ENCODE measurements at regions not wholly inside any gene's neighbourhood (a gene's known extent, or its start where the extent isn't known, plus 50 kb on each side); places are given as distances from the start of the nearest gene placed in this dataset.
"Not testable (repeated sequence)": the region's sequence is repeated elsewhere in the genome, so short reads cannot be mapped to it uniquely, and the experiment has no call there.

GRCh38 chr2:190742431-190742830 lies 93.5 kb downstream of the NAB1 start:
- Histone ChIP-seq H3K36me3 (no peaks in the 10 kb centered on the region), H3K4me3 (no peak overlapping the region), H3K27me3 (no peaks in the 10 kb centered on the region), H3K27ac (no peak overlapping the region), H3K9me3 (no peaks in the 10 kb centered on the region), H3K4me1 (no peaks in the 10 kb centered on the region)
- no peak for DNase-seq
- no peak for TF ChIP-seq CTCF (IDR thresholded peaks at IDR 0.05)
- TF ChIP-seq POLR2A (IDR thresholded peaks at IDR 0.05) = no peak

- H3K4me1 ChIP-seq = no peaks in the 10 kb centered on the region
- no peaks in the 10 kb centered on the region for H3K27me3 ChIP-seq
- no peak for TF ChIP-seq CTCF (IDR thresholded peaks at IDR 0.05)
- TF ChIP-seq POLR2A (IDR thresholded peaks at IDR 0.05) = no peak
- DNase-seq = no peak
- no peak overlapping the region for H3K27ac ChIP-seq
- H3K9me3 ChIP-seq = no peaks in the 10 kb centered on the region
- H3K4me3 ChIP-seq = no peak overlapping the region
- no peaks in the 10 kb centered on the region for H3K36me3 ChIP-seq
Observed at GRCh38 chr2:190744041-190744440, 95.2 kb downstream of the NAB1 start.

- H3K27ac ChIP-seq = no peak overlapping the region
- H3K4me3 ChIP-seq = no peak overlapping the region
- H3K36me3 ChIP-seq = no peaks in the 10 kb centered on the region
- no peaks in the 10 kb centered on the region for H3K4me1 ChIP-seq
- H3K27me3 ChIP-seq = no peaks in the 10 kb centered on the region
- DNase-seq = no peak
- TF ChIP-seq POLR2A (IDR thresholded peaks at IDR 0.05) (no peak), CTCF (IDR thresholded peaks at IDR 0.05) (no peak)
- no peaks in the 10 kb centered on the region for H3K9me3 ChIP-seq
Observed at GRCh38 chr2:190746971-190747761, 98.3 kb downstream of the NAB1 start.

GRCh38 chr2:190748966-190749365 lies 100.1 kb downstream of the NAB1 start:
- H3K27me3 ChIP-seq = no peaks in the 10 kb centered on the region
- no peaks in the 10 kb centered on the region for H3K9me3 ChIP-seq
- H3K4me3 ChIP-seq = no peak overlapping the region
- DNase-seq = no peak
- H3K4me1 ChIP-seq = no peaks in the 10 kb centered on the region
- no peaks in the 10 kb centered on the region for H3K36me3 ChIP-seq
- TF ChIP-seq CTCF (IDR thresholded peaks at IDR 0.05) (no peak), POLR2A (IDR thresholded peaks at IDR 0.05) (no peak)
- no peak overlapping the region for H3K27ac ChIP-seq

GRCh38 chr2:190755772-190756415 lies 107.0 kb downstream of the NAB1 start:
- no peak for TF ChIP-seq POLR2A (IDR thresholded peaks at IDR 0.05)

GRCh38 chr2:190759749-190760213 lies 110.9 kb downstream of the NAB1 start:
- no peak for TF ChIP-seq POLR2A (IDR thresholded peaks at IDR 0.05)
- TF ChIP-seq CTCF (IDR thresholded peaks at IDR 0.05) = no peak
- DNase-seq = no peak
- no peaks in the 10 kb centered on the region for H3K36me3 ChIP-seq
- no peak overlapping the region for H3K4me3 ChIP-seq
- H3K27me3 ChIP-seq = no peaks in the 10 kb centered on the region
- H3K27ac ChIP-seq = no peak overlapping the region
- no peaks in the 10 kb centered on the region for H3K9me3 ChIP-seq
- H3K4me1 ChIP-seq = peaks cover 0 to 5% (median 0%) of the 10 kb centered on the region in 4 donors

More at GRCh38 chr2:190755772-190756415, 107.0 kb downstream of the NAB1 start:
- Histone ChIP-seq H3K4me3 (no peak overlapping the region), H3K36me3 (no peaks in the 10 kb centered on the region), H3K9me3 (no peaks in the 10 kb centered on the region), H3K4me1 (no peaks in the 10 kb centered on the region), H3K27ac (no peak overlapping the region), H3K27me3 (no peaks in the 10 kb centered on the region)
- DNase-seq = no peak

GRCh38 chr2:190760353-190761150 lies 111.7 kb downstream of the NAB1 start:
- H3K9me3 ChIP-seq, H3K36me3 ChIP-seq, DNase-seq, H3K27me3 ChIP-seq, H3K4me1 ChIP-seq, H3K27ac ChIP-seq: not testable (repeated sequence)
- peak overlapping the region in 1 of 4 donors; percentile 31 for H3K4me3 ChIP-seq

- peak overlapping the region in 1 of 4 donors; percentile 31 for H3K4me3 ChIP-seq
- not testable (repeated sequence) for H3K36me3 ChIP-seq
Observed at GRCh38 chr2:190761216-190761615, 112.3 kb downstream of the NAB1 start.

More at GRCh38 chr2:190761216-190761615, 112.3 kb downstream of the NAB1 start:
- not testable (repeated sequence) for H3K4me1 ChIP-seq, H3K9me3 ChIP-seq, DNase-seq, H3K27ac ChIP-seq, H3K27me3 ChIP-seq

Measured in Peyer's patch (tissue), 4 donors.